Activated CD4-positive, alpha-beta T cell treated with anti-CD3 and anti-CD28 coated beads, Interleukin-2, amount 10 ng/mL, durations not matched to agents 7 days and 5 days (primary cell): ENCODE measurements at regions not wholly inside any gene's neighbourhood (a gene's known extent, or its start where the extent isn't known, plus 50 kb on each side); places are given as distances from the start of the nearest gene placed in this dataset.
A peak's percentile ranks its signal among the peaks of the same experiment; 100 is the strongest.

Source experiments
- CTCF ChIA-PET: fragments of 350-600 bp; sonication (Branson Sonifier 250); formaldehyde crosslinking; loops from one replicate; lab custom pipeline; 2021; ENCODE audit warnings: antibody characterized with exemption; lab: Charles Lee
- POLR2A ChIA-PET: fragments of 350-600 bp; sonication (Branson Sonifier 250); formaldehyde crosslinking; loops from one replicate; lab custom pipeline; 2021; ENCODE audit warnings: antibody characterized with exemption; lab: Charles Lee
- DNase-seq: peaks from one replicate; pipeline ENCODE4 v3.0.0-alpha.2; 2020
- H3K27ac Mint-ChIP-seq: one replicate; pipeline ENCODE4 v1.8.0; 2021; ENCODE audit warnings: mild to moderate bottlenecking, moderate library complexity, mixed read lengths
- H3K27me3 Mint-ChIP-seq: one replicate; pipeline ENCODE4 v1.8.0; 2021; ENCODE audit warnings: mixed read lengths
- H3K36me3 Mint-ChIP-seq: one replicate; pipeline ENCODE4 v1.8.0; 2021; ENCODE audit warnings: low read depth, mixed read lengths
- H3K4me1 Mint-ChIP-seq: one replicate; pipeline ENCODE4 v1.8.0; 2021; ENCODE audit warnings: mixed read lengths
- H3K4me3 Mint-ChIP-seq: one replicate; pipeline ENCODE4 v1.8.0; 2021; ENCODE audit warnings: mild to moderate bottlenecking, moderate library complexity, mixed read lengths
- H3K9me3 Mint-ChIP-seq: one replicate; pipeline ENCODE4 v1.8.0; 2021; ENCODE audit warnings: mixed read lengths

- peak; percentile 42 for DNase-seq
These were observed 56.1 kb upstream of the SLC35G4 start for GRCh38 chr18:11553098-11553940.

DNA sequence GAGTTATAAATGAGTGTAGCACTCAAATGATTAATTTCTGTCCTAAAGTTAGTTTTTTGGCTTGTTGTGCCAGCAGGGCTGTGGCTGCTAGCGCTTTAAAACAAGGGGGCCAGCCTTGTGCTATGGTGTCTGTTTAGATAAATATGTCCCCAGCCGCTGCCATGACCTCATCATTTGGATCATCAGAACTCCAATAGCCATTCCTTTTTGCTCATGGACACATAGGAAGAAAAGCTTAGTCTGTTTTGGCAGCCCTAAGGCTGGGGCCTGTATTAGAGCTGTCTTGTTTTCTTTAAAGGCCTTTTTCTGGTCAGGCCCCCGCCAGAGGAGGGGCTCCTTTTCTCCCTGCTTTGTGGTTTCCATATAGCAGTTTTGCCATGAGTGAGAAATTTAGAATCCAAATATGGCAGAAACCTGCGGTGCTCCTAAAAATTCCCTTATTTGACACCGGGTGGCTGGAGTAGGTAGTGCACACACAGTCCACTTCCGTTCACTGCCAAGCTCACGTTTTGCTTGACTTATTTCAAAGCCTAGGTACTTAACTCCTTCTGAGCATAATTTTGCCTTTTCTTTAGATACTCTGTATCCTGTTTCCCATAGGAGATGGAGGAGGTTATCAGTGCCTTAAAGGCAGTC, 60.4 kb upstream of the SLC35G4 start:
- DNase-seq, result no peak
- Mint-ChIP-seq H3K27me3 (no peaks in the 10 kb centered on the region), H3K4me3 (no peak overlapping the region), H3K27ac (no peak overlapping the region), H3K4me1 (peaks cover 1% of the 10 kb centered on the region), H3K36me3 (no peaks in the 10 kb centered on the region), H3K9me3 (peaks cover 14% of the 10 kb centered on the region)
- ChIA-PET POLR2A (no interaction called here), CTCF (no interaction called here)

More at GRCh38 chr18:11553098-11553940, 56.1 kb upstream of the SLC35G4 start:
- Mint-ChIP-seq H3K9me3 (no peaks in the 10 kb centered on the region), H3K4me3 (no peak overlapping the region), H3K27ac (no peak overlapping the region), H3K27me3 (peaks cover 3% of the 10 kb centered on the region), H3K36me3 (no peaks in the 10 kb centered on the region), H3K4me1 (peaks cover 1% of the 10 kb centered on the region)
- ChIA-PET CTCF (interaction anchor here (0.8 to 0.9 kb wide), 2 partner anchors 8 to 17 kb away, joined by 3 to 5 read pairs; no protein-coding TSS in a partner anchor), POLR2A (no interaction called here)

DNA sequence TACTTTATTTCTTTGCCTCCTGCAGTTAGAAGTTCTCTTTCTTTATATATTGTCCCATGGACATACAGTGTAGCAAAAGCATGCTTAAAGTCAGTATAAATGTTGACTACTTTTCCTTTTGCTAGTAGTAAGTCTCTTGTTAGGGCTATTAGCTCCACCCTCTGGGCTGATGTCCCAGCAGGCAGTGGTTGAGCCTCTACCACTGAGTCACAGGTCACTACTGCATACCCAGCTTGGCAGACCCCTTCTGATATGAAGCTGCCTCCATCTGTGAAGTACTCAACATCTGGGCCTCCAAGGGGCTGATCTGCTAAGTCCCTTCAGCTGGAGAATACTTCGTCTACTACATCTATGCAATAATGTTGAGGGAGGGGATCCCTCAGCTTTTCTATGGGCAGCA, 61.0 kb upstream of the SLC35G4 start:
- CTCF ChIA-PET, result no interaction called here

DNA sequence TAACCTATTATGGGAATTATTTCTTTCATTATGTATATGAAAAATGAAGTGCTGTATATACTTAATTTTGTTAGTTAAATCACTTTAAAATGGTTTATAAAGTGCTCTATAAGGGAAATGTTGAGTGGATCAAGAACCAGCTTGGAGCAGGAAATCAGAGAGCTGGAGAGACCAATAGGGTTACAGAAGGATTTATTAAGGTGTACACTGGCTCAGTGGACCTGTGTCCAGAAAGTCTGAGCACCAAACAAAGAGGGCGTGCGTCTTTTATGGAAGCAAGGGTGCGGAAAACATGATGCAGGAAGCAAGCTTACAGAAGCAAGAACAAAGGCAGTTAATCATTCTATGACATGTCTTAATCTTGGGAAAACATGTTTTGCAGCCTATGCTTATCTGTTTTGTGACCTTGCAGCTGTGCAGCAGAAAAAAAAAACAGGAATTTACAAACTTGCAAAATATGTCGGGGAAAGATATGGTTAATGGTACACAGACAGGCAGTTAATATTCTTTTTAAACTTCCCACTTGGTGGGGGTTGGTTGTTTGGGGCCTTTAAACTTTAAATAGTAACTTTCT, 65.2 kb upstream of the SLC35G4 start:
- no peaks in the 10 kb centered on the region for H3K4me1 Mint-ChIP-seq

More for the DNA sequence above, 61.0 kb upstream of the SLC35G4 start:
- no peak overlapping the region for H3K4me3 Mint-ChIP-seq
- DNase-seq, result no peak
- no peaks in the 10 kb centered on the region for H3K27me3 Mint-ChIP-seq
- peaks cover under 1% of the 10 kb centered on the region for H3K4me1 Mint-ChIP-seq
- no peak overlapping the region for H3K27ac Mint-ChIP-seq
- H3K36me3 Mint-ChIP-seq, result no peaks in the 10 kb centered on the region
- H3K9me3 Mint-ChIP-seq, result peaks cover 14% of the 10 kb centered on the region
- POLR2A ChIA-PET, result no interaction called here

GRCh38 chr18:11541179-11541578, 68.2 kb upstream of the SLC35G4 start:
- no peak for DNase-seq
- Mint-ChIP-seq H3K4me1 (no peaks in the 10 kb centered on the region), H3K4me3 (no peak overlapping the region), H3K27ac (no peak overlapping the region), H3K27me3 (peaks cover 1% of the 10 kb centered on the region), H3K9me3 (peaks cover 16% of the 10 kb centered on the region), H3K36me3 (no peaks in the 10 kb centered on the region)
- ChIA-PET CTCF (no interaction called here), POLR2A (no interaction called here)

More for the DNA sequence above, 65.2 kb upstream of the SLC35G4 start:
- Mint-ChIP-seq H3K27me3 (no peaks in the 10 kb centered on the region), H3K27ac (no peak overlapping the region), H3K36me3 (no peaks in the 10 kb centered on the region), H3K4me3 (no peak overlapping the region), H3K9me3 (peaks cover 16% of the 10 kb centered on the region)
- ChIA-PET POLR2A (no interaction called here), CTCF (no interaction called here)
- no peak for DNase-seq

DNA sequence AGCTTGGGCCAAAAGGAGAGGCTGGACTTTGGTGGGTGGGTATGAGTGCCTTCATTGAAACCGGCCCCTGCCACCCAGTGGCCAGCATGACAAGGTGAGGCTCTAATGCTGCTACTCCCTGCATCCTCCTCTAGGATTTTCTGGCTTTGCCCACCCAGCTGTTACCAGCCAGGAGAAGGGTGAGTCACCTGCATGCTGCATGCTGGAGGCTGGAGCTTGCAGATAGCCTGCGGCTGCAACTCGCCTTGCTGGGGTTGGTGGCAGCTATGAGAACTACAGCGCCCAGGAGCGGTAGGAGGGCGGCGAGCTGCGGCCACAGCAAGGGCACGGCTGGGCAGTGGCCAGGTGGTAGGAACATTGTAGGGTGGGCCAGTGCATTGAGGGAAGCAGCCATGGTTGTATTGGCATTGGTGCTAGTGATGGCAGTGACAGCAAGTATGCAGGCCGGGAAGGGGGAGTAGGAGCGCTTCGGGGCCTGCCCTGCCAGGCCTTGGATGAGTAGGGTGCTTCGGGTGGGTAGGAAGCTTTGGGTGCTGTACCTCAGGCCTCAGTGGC, 75.4 kb upstream of the SLC35G4 start:
- CTCF ChIA-PET, result no interaction called here
- no peaks in the 10 kb centered on the region for H3K4me1 Mint-ChIP-seq
- no peaks in the 10 kb centered on the region for H3K36me3 Mint-ChIP-seq
- no peak overlapping the region for H3K27ac Mint-ChIP-seq
- POLR2A ChIA-PET, result no interaction called here
- H3K9me3 Mint-ChIP-seq, result no peaks in the 10 kb centered on the region
- no peak for DNase-seq
- no peak overlapping the region for H3K4me3 Mint-ChIP-seq
- H3K27me3 Mint-ChIP-seq, result peaks cover 4% of the 10 kb centered on the region

GRCh38 chr18:11533513-11533890, 75.9 kb upstream of the SLC35G4 start:
- H3K9me3 Mint-ChIP-seq, result no peaks in the 10 kb centered on the region
- peaks cover 4% of the 10 kb centered on the region for H3K27me3 Mint-ChIP-seq
- H3K36me3 Mint-ChIP-seq, result no peaks in the 10 kb centered on the region
- DNase-seq, result no peak
- H3K4me3 Mint-ChIP-seq, result no peak overlapping the region
- H3K27ac Mint-ChIP-seq, result no peak overlapping the region
- ChIA-PET POLR2A (no interaction called here), CTCF (no interaction called here)
- H3K4me1 Mint-ChIP-seq, result no peaks in the 10 kb centered on the region

GRCh38 chr18:11532758-11533512, 76.5 kb upstream of the SLC35G4 start:
- Mint-ChIP-seq H3K36me3 (no peaks in the 10 kb centered on the region), H3K9me3 (no peaks in the 10 kb centered on the region), H3K27ac (no peak overlapping the region), H3K4me3 (no peak overlapping the region), H3K27me3 (peaks cover 4% of the 10 kb centered on the region), H3K4me1 (no peaks in the 10 kb centered on the region)
- CTCF ChIA-PET, result interaction anchor here (0.7 kb wide), 1 partner anchor 762 kb away, joined by 3 read pairs; no protein-coding TSS in a partner anchor
- POLR2A ChIA-PET, result no interaction called here
- DNase-seq, result no peak

GRCh38 chr18:11529081-11529480, 80.3 kb upstream of the SLC35G4 start:
- H3K4me1 Mint-ChIP-seq, result no peaks in the 10 kb centered on the region
- no peak for DNase-seq
- ChIA-PET CTCF (interaction anchor here (0.7 kb wide), 1 partner anchor 215 kb away, joined by 4 read pairs; no protein-coding TSS in a partner anchor), POLR2A (no interaction called here)
- H3K36me3 Mint-ChIP-seq, result no peaks in the 10 kb centered on the region
- H3K27ac Mint-ChIP-seq, result no peak overlapping the region
- H3K27me3 Mint-ChIP-seq, result no peaks in the 10 kb centered on the region
- H3K9me3 Mint-ChIP-seq, result no peaks in the 10 kb centered on the region
- no peak overlapping the region for H3K4me3 Mint-ChIP-seq

GRCh38 chr18:11526675-11527074, 82.7 kb upstream of the SLC35G4 start:
- Mint-ChIP-seq H3K27me3 (peaks cover 2% of the 10 kb centered on the region), H3K4me3 (no peak overlapping the region), H3K9me3 (no peaks in the 10 kb centered on the region), H3K36me3 (no peaks in the 10 kb centered on the region), H3K4me1 (no peaks in the 10 kb centered on the region), H3K27ac (no peak overlapping the region)
- POLR2A ChIA-PET, result no interaction called here
- CTCF ChIA-PET, result interaction anchor here (0.7 to 0.8 kb wide), 2 partner anchors 15 to 522 kb away, joined by 3 to 4 read pairs; no protein-coding TSS in a partner anchor
- no peak for DNase-seq

GRCh38 chr18:11523804-11524203, 85.6 kb upstream of the SLC35G4 start:
- Mint-ChIP-seq H3K4me1 (no peaks in the 10 kb centered on the region), H3K36me3 (no peaks in the 10 kb centered on the region), H3K9me3 (no peaks in the 10 kb centered on the region), H3K27ac (no peak overlapping the region), H3K4me3 (no peak overlapping the region), H3K27me3 (peaks cover 4% of the 10 kb centered on the region)
- POLR2A ChIA-PET, result no interaction called here
- CTCF ChIA-PET, result no interaction called here
- DNase-seq, result no peak

DNA sequence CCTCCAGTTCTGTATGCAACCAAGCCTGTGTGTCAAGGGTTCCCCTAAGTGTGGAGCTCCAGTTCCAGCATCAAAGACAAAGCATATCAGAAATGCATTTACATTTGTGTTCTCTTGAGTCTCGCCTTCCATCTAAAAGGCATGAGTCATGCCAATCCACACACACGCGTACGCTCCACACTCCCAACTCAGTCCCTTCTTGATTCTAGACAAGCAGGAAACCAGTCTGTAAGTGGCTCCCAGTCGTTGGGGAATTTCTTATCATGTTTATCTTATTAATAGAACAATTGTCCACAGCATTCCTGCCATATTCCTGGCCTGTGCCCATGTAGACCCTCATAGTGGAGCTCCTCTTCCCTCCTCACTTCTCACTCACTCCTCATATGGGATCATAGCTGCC, 86.4 kb upstream of the SLC35G4 start:
- no peaks in the 10 kb centered on the region for H3K36me3 Mint-ChIP-seq
- peaks cover 4% of the 10 kb centered on the region for H3K27me3 Mint-ChIP-seq
- no peak overlapping the region for H3K27ac Mint-ChIP-seq
- no peak overlapping the region for H3K4me3 Mint-ChIP-seq
- ChIA-PET POLR2A (no interaction called here), CTCF (no interaction called here)
- no peak for DNase-seq
- H3K9me3 Mint-ChIP-seq, result no peaks in the 10 kb centered on the region
- H3K4me1 Mint-ChIP-seq, result no peaks in the 10 kb centered on the region
